ENCODE measurements at regions not wholly inside any gene's neighbourhood (a gene's known extent, or its start where the extent isn't known, plus 50 kb on each side); places are given as distances from the start of the nearest gene placed in this dataset.

GRCh38 chr21:19557488-19557887, 1153.9 kb upstream of the TMPRSS15 start:
- Histone ChIP-seq H3K27me3 (replicated peaks) (no peaks in the 10 kb centered on the region), H3K4me3 (ENCODE audit: low read depth, low read length) (no peak overlapping the region), H3K27ac (no peak overlapping the region), H3K36me3 (replicated peaks) (no peaks in the 10 kb centered on the region)
- TF ChIP-seq CTCF (IDR thresholded peaks at IDR 0.05; ENCODE audit: low read depth, low read length, missing control alignments) = no peak
- in situ Hi-C loops (cut with HindIII; ENCODE audit: low pct_ligation_motif_present, low sequenced_read_pairs) = no loop called here
- no peak for DNase-seq

GRCh38 chr21:19565587-19565986, 1162.0 kb upstream of the TMPRSS15 start:
- Histone ChIP-seq H3K36me3 (replicated peaks) (no peaks in the 10 kb centered on the region), H3K4me3 (ENCODE audit: low read depth, low read length) (no peak overlapping the region), H3K27ac (no peak overlapping the region), H3K27me3 (replicated peaks) (no peaks in the 10 kb centered on the region)
- no peak for DNase-seq
- no peak for TF ChIP-seq CTCF (IDR thresholded peaks at IDR 0.05; ENCODE audit: low read depth, low read length, missing control alignments)
- in situ Hi-C loops (cut with HindIII; ENCODE audit: low pct_ligation_motif_present, low sequenced_read_pairs) = no loop called here

- no peaks in the 10 kb centered on the region for H3K27me3 ChIP-seq (replicated peaks)
- TF ChIP-seq CTCF (IDR thresholded peaks at IDR 0.05; ENCODE audit: low read depth, low read length, missing control alignments) = no peak
- H3K36me3 ChIP-seq (replicated peaks) = no peaks in the 10 kb centered on the region
- no peak overlapping the region for H3K27ac ChIP-seq
- in situ Hi-C loops (cut with HindIII; ENCODE audit: low pct_ligation_motif_present, low sequenced_read_pairs) = no loop called here
- no peak for DNase-seq
- H3K4me3 ChIP-seq (ENCODE audit: low read depth, low read length) = no peak overlapping the region
These were observed 1163.4 kb upstream of the TMPRSS15 start for GRCh38 chr21:19566975-19567374.

GRCh38 chr21:19577381-19577780, 1173.8 kb upstream of the TMPRSS15 start:
- Histone ChIP-seq H3K27me3 (replicated peaks) (no peaks in the 10 kb centered on the region), H3K27ac (no peak overlapping the region), H3K4me3 (ENCODE audit: low read depth, low read length) (no peak overlapping the region), H3K36me3 (replicated peaks) (no peaks in the 10 kb centered on the region)
- no peak for TF ChIP-seq CTCF (IDR thresholded peaks at IDR 0.05; ENCODE audit: low read depth, low read length, missing control alignments)
- in situ Hi-C loops (cut with HindIII; ENCODE audit: low pct_ligation_motif_present, low sequenced_read_pairs) = no loop called here
- DNase-seq = no peak

- TF ChIP-seq CTCF (IDR thresholded peaks at IDR 0.05; ENCODE audit: low read depth, low read length, missing control alignments) = no peak
- Histone ChIP-seq H3K4me3 (ENCODE audit: low read depth, low read length) (no peak overlapping the region), H3K27ac (no peak overlapping the region), H3K27me3 (replicated peaks) (no peaks in the 10 kb centered on the region), H3K36me3 (replicated peaks) (no peaks in the 10 kb centered on the region)
- no peak for DNase-seq
- in situ Hi-C loops (cut with HindIII; ENCODE audit: low pct_ligation_motif_present, low sequenced_read_pairs) = no loop called here
These were observed 1186.5 kb upstream of the TMPRSS15 start for GRCh38 chr21:19590044-19590443.

- no peaks in the 10 kb centered on the region for H3K36me3 ChIP-seq (replicated peaks)
- no peak overlapping the region for H3K27ac ChIP-seq
- no peak for TF ChIP-seq CTCF (IDR thresholded peaks at IDR 0.05; ENCODE audit: low read depth, low read length, missing control alignments)
- DNase-seq = no peak
- in situ Hi-C loops (cut with HindIII; ENCODE audit: low pct_ligation_motif_present, low sequenced_read_pairs) = no loop called here
- no peaks in the 10 kb centered on the region for H3K27me3 ChIP-seq (replicated peaks)
- no peak overlapping the region for H3K4me3 ChIP-seq (ENCODE audit: low read depth, low read length)
These were observed 1199.5 kb upstream of the TMPRSS15 start for GRCh38 chr21:19603011-19603593.
